ENCODE measurements at regions not wholly inside any gene's neighbourhood (a gene's known extent, or its start where the extent isn't known, plus 50 kb on each side); places are given as distances from the start of the nearest gene placed in this dataset.
"Not testable (repeated sequence)": the region's sequence is repeated elsewhere in the genome, so short reads cannot be mapped to it uniquely, and the experiment has no call there.

DNA sequence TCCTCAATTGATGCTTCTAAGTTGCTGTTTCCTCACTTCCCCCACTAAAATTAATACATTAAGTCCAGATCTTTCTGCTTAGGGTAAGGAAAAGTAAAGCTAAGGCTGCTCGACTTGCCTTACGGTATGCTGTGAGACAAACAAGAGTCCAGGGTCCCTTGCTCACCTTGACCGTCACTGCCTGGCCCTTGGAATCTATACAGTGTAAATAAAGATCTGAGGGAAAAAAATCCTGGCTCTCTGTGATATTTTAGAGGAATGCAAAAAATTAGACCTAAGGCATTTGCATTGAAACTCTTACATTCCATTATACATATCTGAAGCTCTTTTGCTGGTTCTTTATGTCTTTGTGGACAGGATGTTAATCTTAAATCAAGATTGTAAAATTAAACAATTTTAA is 129.6 kb upstream of the HCCS start:
- no peak for DNase-seq
- Mint-ChIP-seq H3K9me3 (peaks cover 0 to 8% of the 10 kb centered on the region in 2 donors), H3K4me1 (no peaks in the 10 kb centered on the region), H3K4me3 (no peak overlapping the region), H3K27ac (no peak overlapping the region), H3K27me3 (no peaks in the 10 kb centered on the region)
- no peak for ATAC-seq

DNA sequence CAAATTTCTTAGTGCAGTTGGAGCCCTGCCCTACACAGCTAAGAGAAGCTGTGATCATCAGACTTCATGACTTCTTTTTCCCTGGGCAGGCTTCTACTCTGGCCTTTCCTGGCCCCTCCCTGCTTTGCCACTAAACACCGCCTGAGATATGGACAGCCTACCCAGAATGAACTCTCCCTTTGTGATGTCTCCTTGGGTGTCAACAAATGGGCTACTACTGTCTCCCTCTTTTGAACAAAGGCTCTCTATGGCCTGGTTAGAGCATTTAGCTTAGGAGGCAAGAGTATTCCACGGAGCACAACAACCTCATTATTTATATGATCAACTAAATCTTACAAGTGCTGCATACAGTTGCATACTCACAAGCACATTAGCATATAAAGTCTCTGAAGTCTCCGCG is 127.6 kb upstream of the HCCS start:
- ATAC-seq (no peak), DNase-seq (no peak)
- Mint-ChIP-seq H3K27ac (no peak overlapping the region), H3K4me3 (no peak overlapping the region), H3K27me3 (no peaks in the 10 kb centered on the region), H3K4me1 (no peaks in the 10 kb centered on the region), H3K9me3 (peaks cover 0 to 8% of the 10 kb centered on the region in 2 donors)

DNA sequence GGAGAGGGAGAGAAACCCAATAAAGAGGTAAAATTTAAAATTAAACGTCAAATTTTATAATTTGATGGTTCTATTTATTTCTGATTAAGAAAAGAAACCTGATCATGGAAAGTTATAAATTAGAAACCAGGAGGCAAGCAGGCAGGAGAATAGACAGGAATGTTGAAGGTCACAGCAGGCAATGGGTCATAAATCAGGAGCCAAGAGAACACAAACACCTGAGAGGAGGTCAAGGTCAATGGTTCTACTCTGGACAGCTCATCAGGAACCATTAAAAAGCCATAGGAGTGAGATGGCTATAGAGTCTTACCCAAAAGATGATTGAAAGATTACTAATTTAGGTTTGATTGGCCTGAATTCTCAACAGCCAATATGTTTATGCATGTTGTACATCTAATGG is 126.9 kb upstream of the HCCS start:
- peaks cover 0 to 8% of the 10 kb centered on the region in 2 donors for H3K9me3 Mint-ChIP-seq
- H3K4me1 Mint-ChIP-seq, result no peaks in the 10 kb centered on the region
- peak overlapping the region in 1 of 2 donors; percentile 57 for H3K27ac Mint-ChIP-seq
- DNase-seq (no peak), ATAC-seq (no peak)
- H3K4me3 Mint-ChIP-seq, result no peak overlapping the region
- no peaks in the 10 kb centered on the region for H3K27me3 Mint-ChIP-seq

DNA sequence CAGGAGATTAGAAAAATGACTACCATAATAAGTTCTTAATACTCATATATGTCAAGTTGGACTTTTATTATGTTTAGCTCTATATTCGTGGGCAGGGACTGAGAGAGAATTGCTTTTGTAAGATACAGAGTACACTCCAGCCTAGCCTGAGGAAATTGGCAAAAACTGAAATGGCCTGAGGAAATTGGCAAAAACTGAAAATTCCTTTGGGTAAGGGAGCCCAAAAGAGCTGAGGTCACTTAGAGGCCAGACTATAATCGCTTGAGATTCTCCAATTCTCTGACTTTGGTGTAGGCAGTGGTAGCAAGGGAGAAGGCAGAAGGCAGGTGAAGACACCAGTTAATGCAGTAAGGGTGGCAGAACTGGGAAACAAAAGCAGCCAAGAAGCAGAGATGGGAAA is 124.5 kb upstream of the HCCS start:
- H3K27me3 Mint-ChIP-seq, result no peaks in the 10 kb centered on the region
- H3K4me1 Mint-ChIP-seq, result no peaks in the 10 kb centered on the region

DNA sequence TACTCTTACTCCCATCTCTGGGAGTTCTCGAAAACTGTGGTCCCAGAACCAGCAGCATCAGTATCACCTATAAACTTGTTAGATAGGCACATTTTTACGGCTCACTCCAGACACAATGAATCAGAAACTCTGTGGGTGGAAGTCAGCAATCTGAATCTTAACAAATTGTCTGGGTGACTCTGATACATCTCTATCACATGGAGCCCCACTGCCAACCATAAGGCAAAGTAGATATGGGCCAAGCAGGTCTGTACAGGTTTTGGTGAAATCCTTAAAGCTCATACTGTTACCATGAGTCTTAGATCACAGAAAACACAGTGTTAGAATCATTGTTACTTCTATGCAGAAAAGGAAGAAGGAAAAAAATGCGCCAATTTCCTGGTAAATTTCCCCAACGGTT is 122.5 kb upstream of the HCCS start:
- DNase-seq (no peak), ATAC-seq (no peak)
- peaks cover 0 to 6% of the 10 kb centered on the region in 2 donors for H3K9me3 Mint-ChIP-seq
- H3K4me1 Mint-ChIP-seq, result no peaks in the 10 kb centered on the region
- H3K27me3 Mint-ChIP-seq, result no peaks in the 10 kb centered on the region
- H3K4me3 Mint-ChIP-seq, result no peak overlapping the region
- H3K27ac Mint-ChIP-seq, result no peak overlapping the region

More for the DNA sequence above, 124.5 kb upstream of the HCCS start:
- Mint-ChIP-seq H3K9me3 (peaks cover 0 to 8% of the 10 kb centered on the region in 2 donors), H3K4me3 (no peak overlapping the region), H3K27ac (no peak overlapping the region)
- DNase-seq (no peak), ATAC-seq (no peak)

DNA sequence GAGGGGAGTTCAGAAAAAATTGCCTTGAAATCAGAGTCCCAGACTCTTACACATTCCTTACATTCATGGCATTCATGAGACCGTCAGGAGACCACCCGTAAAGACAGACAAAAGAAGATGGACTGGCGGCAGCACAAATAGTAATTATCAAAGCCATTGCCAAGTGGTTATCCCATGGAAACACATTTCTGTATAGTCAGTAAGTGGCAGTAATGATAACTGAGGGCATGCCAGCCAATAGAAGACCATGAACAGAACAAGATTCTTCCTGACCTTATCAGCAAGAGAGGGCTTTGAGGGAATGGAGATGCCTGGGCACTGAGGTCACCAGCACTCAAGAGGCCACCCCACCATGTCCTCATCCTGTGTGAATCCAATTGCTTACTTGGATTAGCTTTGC is 121.7 kb upstream of the HCCS start:
- Mint-ChIP-seq H3K4me1 (no peaks in the 10 kb centered on the region), H3K4me3 (no peak overlapping the region), H3K9me3 (no peaks in the 10 kb centered on the region), H3K27me3 (no peaks in the 10 kb centered on the region), H3K27ac (no peak overlapping the region)
- ATAC-seq (no peak), DNase-seq (no peak)

DNA sequence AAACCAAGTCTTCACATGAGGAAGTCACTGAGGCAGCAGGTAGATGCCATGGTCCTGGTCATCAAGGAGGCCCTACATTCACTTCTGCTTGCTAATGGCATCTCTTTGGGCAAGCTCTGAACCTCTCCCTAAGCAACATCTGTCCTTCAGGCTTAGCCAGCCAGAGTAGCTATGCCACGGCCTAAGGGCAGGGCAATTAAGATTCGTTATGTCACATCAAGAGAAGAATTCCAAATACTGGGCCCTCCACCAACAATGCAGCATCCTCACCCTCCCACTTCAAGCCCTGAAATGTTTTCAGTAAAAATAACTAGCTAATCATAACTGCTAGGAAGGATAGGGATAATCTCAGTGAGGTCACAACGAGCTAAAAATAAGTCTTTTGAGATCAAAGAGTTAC is 120.7 kb upstream of the HCCS start:
- DNase-seq, result no peak
- no peak for ATAC-seq
- Mint-ChIP-seq H3K27ac (no peak overlapping the region), H3K9me3 (no peaks in the 10 kb centered on the region), H3K4me3 (no peak overlapping the region), H3K27me3 (no peaks in the 10 kb centered on the region), H3K4me1 (no peaks in the 10 kb centered on the region)

DNA sequence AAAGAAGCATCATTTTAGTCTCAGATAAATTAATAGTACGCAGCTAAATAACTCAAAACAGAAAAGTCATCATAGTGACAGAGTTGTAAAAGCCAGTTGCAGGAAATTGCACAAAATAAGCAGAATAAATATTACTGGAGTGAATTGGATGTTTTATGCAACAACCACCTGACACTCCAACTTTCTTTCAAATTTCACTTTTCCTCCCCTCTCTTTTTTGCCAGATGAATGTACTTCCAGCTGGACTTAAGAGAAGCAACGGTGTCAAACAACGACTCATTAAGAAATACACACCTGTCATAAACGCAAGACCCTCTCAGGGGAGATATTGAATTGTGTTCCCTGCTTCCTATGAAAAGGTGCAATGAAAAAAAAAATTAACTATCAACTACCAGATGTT is 120.2 kb upstream of the HCCS start:
- Mint-ChIP-seq H3K4me3 (no peak overlapping the region), H3K4me1 (no peaks in the 10 kb centered on the region), H3K27ac (no peak overlapping the region), H3K9me3 (no peaks in the 10 kb centered on the region), H3K27me3 (no peaks in the 10 kb centered on the region)
- no peak for DNase-seq
- ATAC-seq, result no peak

DNA sequence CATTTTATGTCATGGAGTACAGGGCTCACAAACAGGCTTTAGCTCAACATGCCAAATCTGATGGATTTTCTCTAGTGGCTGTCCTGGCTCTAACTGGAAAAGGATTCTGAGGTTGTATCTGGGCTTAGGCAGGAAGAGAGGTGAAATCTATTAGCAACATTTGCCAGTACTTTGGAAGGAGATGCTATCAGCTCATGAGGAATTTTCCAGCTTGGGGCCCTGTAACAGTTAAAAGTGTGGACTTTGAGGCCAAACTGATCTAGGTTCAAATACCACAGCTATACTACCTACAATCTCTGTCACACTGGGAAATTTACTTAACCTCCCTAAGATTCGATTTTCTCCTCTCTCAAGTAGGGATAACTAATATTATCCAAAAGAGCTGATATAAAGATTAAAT is 119.0 kb upstream of the HCCS start:
- ATAC-seq (no peak), DNase-seq (no peak)
- no peaks in the 10 kb centered on the region for H3K27me3 Mint-ChIP-seq
- H3K27ac Mint-ChIP-seq, result no peak overlapping the region
- H3K4me1 Mint-ChIP-seq, result no peaks in the 10 kb centered on the region
- H3K9me3 Mint-ChIP-seq, result no peaks in the 10 kb centered on the region
- no peak overlapping the region for H3K4me3 Mint-ChIP-seq

DNA sequence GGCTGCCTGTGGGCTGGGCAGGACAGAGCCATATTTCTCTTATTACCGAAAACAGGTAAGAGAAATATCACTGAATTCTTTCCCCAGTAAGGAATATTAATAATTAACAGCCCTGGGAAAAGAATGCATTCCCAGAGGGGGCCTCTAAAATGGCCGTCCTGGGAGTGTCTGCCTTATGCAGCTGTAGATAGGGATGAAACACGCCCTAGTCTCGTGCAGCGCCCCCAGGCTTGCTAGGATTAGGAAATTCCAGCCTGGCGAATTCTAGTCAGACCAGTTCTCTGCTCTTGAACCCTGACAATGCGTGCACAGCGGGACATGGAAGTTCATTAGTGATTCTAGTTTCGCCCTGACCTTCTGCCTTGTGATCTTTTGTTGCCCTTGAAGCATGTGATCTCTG is 104.1 kb upstream of the HCCS start:
- H3K4me1 Mint-ChIP-seq, DNase-seq, H3K27me3 Mint-ChIP-seq, H3K27ac Mint-ChIP-seq, ATAC-seq, H3K4me3 Mint-ChIP-seq: not testable (repeated sequence)
- H3K9me3 Mint-ChIP-seq, result peaks cover 0 to 17% of the 10 kb centered on the region in 2 donors

DNA sequence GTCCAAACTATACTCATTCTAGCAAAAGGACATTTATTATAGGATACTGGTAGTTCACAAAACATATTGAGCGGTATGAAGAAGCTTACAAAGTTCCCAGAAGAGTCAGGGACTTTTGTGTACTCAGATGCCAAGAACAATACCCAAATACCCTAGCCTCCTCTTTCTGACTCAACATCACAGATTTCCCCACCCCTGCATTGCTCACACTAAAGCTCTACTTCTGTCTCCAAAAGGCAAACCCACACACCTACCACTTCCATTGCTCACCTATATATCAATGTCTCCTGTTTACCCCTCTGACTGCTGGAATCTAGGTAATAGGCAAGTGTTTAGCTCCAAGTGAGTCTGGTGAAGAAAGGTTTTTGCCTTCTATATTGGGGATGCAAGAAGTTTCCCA is 100.7 kb upstream of the HCCS start:
- Mint-ChIP-seq H3K9me3 (peaks cover 0 to 17% of the 10 kb centered on the region in 2 donors), H3K4me3 (no peak overlapping the region), H3K27ac (no peak overlapping the region), H3K27me3 (no peaks in the 10 kb centered on the region), H3K4me1 (no peaks in the 10 kb centered on the region)
- ATAC-seq (no peak), DNase-seq (no peak)

DNA sequence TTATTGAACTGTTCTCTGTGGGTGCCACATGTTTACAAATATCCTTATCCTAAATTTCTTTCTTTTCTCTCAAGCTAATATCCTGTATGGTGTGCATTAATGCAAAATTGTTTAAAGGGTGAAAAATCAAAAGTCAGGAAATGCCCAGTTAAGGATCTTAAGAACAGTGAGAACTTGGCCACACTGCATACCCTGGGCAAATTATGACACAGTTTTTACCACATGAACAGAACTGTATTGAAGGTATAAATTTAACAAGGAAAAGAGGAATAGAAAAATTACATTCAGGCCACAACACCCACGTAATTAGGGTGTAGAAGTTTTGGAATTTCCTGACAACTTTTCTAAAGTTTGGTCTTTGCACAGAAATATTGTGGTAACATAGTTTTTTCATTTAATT is 94.4 kb upstream of the HCCS start:
- Mint-ChIP-seq H3K9me3 (peaks cover 0 to 7% of the 10 kb centered on the region in 2 donors), H3K4me3 (no peak overlapping the region), H3K27me3 (no peaks in the 10 kb centered on the region), H3K27ac (no peak overlapping the region), H3K4me1 (no peaks in the 10 kb centered on the region)
- ATAC-seq (no peak), DNase-seq (no peak)

DNA sequence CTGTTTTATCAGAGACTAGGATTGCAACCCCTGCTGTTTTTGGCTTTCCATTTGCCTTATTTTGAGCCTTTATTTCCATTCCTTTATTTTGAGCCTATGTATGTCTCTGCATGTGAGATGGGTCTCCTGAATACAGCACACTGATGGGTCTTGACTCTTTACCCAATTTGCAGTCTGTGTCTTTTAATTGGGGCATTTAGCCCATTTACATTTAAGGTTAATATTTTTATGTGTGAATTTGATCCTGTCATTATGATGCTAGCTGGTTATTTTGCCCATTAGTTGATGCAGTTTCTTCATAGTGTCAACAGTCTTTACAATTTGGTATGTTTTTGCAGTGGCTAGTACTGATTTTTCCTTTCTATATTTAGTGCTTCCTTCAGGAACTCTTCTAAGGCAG is 88.5 kb upstream of the HCCS start:
- H3K4me1 Mint-ChIP-seq, DNase-seq, ATAC-seq, H3K9me3 Mint-ChIP-seq, H3K27ac Mint-ChIP-seq, H3K4me3 Mint-ChIP-seq, H3K27me3 Mint-ChIP-seq: not testable (repeated sequence)

DNA sequence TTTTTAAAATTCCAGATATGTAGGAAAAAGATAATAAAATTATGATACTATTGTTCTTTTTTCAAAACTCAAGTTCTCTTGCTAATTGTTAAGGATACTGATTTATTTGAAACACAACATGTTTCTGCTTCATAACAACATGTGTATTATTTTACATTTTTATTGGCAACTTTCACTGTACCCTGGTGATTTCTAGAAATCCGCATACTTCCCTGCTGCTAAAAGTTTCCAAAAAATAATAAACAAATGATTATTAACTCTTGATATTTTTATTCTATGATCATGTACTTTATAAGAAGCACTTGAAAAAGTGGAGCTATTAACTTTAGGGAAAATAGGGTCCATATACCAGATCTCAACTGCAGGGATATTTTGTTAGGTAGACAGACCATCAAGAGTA is 71.2 kb upstream of the HCCS start:
- Mint-ChIP-seq H3K9me3 (no peaks in the 10 kb centered on the region), H3K27me3 (no peaks in the 10 kb centered on the region), H3K27ac (no peak overlapping the region), H3K4me3 (no peak overlapping the region), H3K4me1 (no peaks in the 10 kb centered on the region)
- no peak for ATAC-seq
- no peak for DNase-seq

DNA sequence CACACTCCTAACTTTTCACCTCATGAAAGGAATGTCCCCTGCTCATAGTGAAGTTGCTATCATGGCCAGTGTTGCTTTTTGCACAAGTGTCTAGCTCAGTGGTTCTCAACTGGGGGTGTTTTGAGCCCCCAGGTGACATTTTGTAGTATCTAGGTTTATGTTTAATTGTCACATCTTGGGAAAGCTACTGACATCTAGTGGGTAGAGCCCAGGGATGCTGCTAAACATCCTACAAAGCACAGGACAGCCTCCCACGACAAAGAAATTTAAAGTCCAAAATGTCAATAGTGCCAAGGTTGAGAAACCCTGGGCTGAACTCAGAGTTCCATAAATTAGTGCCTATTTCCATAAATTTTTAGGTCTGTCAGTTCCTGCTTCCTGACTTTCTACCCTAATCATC is 70.7 kb upstream of the HCCS start:
- Mint-ChIP-seq H3K4me3 (no peak overlapping the region), H3K4me1 (no peaks in the 10 kb centered on the region), H3K9me3 (no peaks in the 10 kb centered on the region), H3K27me3 (no peaks in the 10 kb centered on the region), H3K27ac (no peak overlapping the region)
- ATAC-seq (no peak), DNase-seq (no peak)

DNA sequence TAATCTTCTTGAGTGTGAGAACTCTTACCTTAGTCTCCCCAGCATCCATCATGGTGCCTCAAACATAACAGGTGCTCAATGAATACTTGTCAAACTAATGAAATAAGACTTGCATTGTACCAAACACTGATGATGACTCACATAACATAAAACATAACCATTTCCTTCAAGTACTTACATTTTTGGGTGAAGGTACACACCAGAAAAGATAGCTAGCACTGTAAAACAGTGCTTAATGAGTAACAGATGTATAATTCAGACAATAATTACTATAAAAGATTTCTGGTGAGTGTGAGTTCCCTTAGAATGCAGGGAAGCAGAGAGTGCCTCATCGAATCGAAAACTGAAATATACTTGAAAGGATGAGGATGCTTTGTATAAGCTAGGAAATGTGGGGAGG is 70.1 kb upstream of the HCCS start:
- Mint-ChIP-seq H3K4me1 (no peaks in the 10 kb centered on the region), H3K9me3 (no peaks in the 10 kb centered on the region), H3K27ac (no peak overlapping the region), H3K4me3 (no peak overlapping the region), H3K27me3 (no peaks in the 10 kb centered on the region)
- DNase-seq (no peak), ATAC-seq (no peak)

DNA sequence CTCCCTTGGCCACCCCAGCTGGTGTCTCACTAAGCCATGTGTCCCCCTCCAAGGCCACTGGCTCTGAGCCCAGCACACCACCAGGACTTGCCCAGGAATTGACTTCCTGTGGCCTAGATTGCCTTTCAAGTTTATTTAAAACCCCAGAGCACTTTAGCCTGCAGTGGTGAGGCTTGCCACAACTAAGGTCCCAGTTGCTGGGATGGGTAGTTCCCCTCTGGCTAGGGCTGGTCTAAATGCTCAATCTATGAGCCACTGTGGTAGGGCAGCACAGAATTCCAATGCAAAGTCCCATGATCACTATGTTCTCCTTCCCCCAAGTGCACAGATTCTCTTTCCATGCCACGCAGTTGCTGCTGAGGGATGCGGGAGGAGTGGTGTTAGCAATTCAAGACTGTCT is 61.1 kb upstream of the HCCS start:
- Mint-ChIP-seq H3K27me3 (no peaks in the 10 kb centered on the region), H3K27ac (no peak overlapping the region), H3K4me3 (no peak overlapping the region), H3K4me1 (no peaks in the 10 kb centered on the region), H3K9me3 (peaks cover 0 to 7% of the 10 kb centered on the region in 2 donors)
- ATAC-seq (no peak), DNase-seq (no peak)

DNA sequence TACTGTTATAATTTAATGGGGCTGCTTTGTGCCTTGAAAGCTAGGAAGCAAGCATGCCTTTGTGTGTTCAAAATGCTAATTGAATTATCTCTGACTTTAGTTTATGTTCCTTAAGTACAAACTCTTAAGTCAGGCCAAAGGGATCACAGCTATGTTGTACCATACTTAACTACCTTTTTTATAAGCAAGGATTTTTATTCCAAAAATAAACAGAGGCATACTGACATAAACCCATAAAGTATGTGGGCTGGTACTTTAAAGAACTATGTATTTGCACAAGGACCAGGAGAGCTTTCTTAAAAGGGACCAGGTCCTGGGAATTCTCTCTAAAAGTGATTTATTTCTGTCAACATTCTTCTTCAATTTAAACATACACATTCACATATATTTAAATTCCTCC is 57.8 kb upstream of the HCCS start:
- no peaks in the 10 kb centered on the region for H3K27me3 Mint-ChIP-seq
- H3K9me3 Mint-ChIP-seq, result peaks cover 0 to 6% of the 10 kb centered on the region in 2 donors
- no peak overlapping the region for H3K4me3 Mint-ChIP-seq
- DNase-seq (no peak), ATAC-seq (no peak)
- H3K27ac Mint-ChIP-seq, result no peak overlapping the region
- H3K4me1 Mint-ChIP-seq, result no peaks in the 10 kb centered on the region
